Fibroblast of lung (primary cell): ENCODE measurements at regions not wholly inside any gene's neighbourhood (a gene's known extent, or its start where the extent isn't known, plus 50 kb on each side); places are given as distances from the start of the nearest gene placed in this dataset.

Source experiments
- DNase-seq, 2 donors: peaks; one replicate each; pipeline versions ENCODE4 v3.0.0 to v3.0.0-alpha.2; 2010; ENCODE audit warnings: low read depth in 2 of 2
- H2AFZ ChIP-seq: 2 replicates; pipeline ENCODE4 v1.5.1; 2012; ENCODE audit warnings: low read length, control low read depth, inconsistent platforms
- H3K27ac ChIP-seq: 2 replicates; pipeline ENCODE4 v1.5.1; 2011; ENCODE audit warnings: low read length, control low read depth; ENCODE audit not compliant: insufficient read depth
- H3K27me3 ChIP-seq: 2 replicates; pipeline ENCODE4 v1.5.1; 2011; ENCODE audit warnings: mild to moderate bottlenecking, low read length; ENCODE audit not compliant: control insufficient read depth, insufficient read depth
- H3K36me3 ChIP-seq: 2 replicates; pipeline ENCODE4 v1.5.1; 2011; ENCODE audit warnings: low read length; ENCODE audit not compliant: control insufficient read depth, insufficient read depth
- H3K4me1 ChIP-seq: 2 replicates; pipeline ENCODE4 v1.5.1; 2011; ENCODE audit warnings: low read length; ENCODE audit not compliant: control insufficient read depth, insufficient read depth; ENCODE audit errors: extremely low read depth
- H3K4me2 ChIP-seq: 2 replicates; pipeline ENCODE4 v1.5.1; 2011; ENCODE audit warnings: low read length, control low read depth; ENCODE audit not compliant: insufficient read depth; ENCODE audit errors: extremely low read depth
- H3K4me3 ChIP-seq, 4 experiments: fragments of 200-600 bp in 1 of 4; sonication (generic) in 1 of 4; replicated peaks in 1 of 4; 2 replicates each; pipeline ENCODE4 v1.5.1; 2011 to 2016; ENCODE audit warnings: low read length in 4 of 4, low read depth in 3 of 4, mild to moderate bottlenecking in 3 of 4, control low read depth in 2 of 4, inconsistent platforms in 1 of 4, mixed read lengths in 1 of 4; ENCODE audit not compliant: insufficient read depth in 1 of 4; ENCODE audit errors: control extremely low read depth in 1 of 4
- H3K79me2 ChIP-seq: 2 replicates; pipeline ENCODE4 v1.5.1; 2012; ENCODE audit warnings: mild to moderate bottlenecking, low read length, inconsistent platforms; ENCODE audit not compliant: control insufficient read depth, insufficient read depth
- H3K9ac ChIP-seq: 2 replicates; pipeline ENCODE4 v1.5.1; 2011; ENCODE audit warnings: mild to moderate bottlenecking, low read length, control low read depth; ENCODE audit not compliant: insufficient read depth
- H3K9me3 ChIP-seq: 2 replicates; pipeline ENCODE4 v1.5.1; 2012; ENCODE audit warnings: low read depth, low read length; ENCODE audit not compliant: control insufficient read depth, insufficient read depth
- H4K20me1 ChIP-seq: 2 replicates; pipeline ENCODE4 v1.5.1; 2011; ENCODE audit warnings: low read length; ENCODE audit not compliant: control insufficient read depth, insufficient read depth; ENCODE audit errors: extremely low read depth
- CTCF ChIP-seq, 2 donors: IDR thresholded peaks in 1 of 2; conservative IDR thresholded peaks in 1 of 2; 1 replicate in 1 of 2; 2 replicates in 1 of 2; pipeline ENCODE4 v1.5.1; 2011 to 2012; ENCODE audit warnings: low read length in 2 of 2, control low read depth in 1 of 2, inconsistent platforms in 1 of 2, low read depth in 1 of 2, mild to moderate bottlenecking in 1 of 2
- EZH2 ChIP-seq: IDR thresholded peaks from 2 replicates; pipeline ENCODE4 v1.5.1; 2012; ENCODE audit warnings: low read length, control low read depth, mild to moderate bottlenecking; ENCODE audit errors: missing control alignments

- Histone ChIP-seq H3K9ac (no peak overlapping the region), H3K27ac (no peak overlapping the region), H3K4me1 (no peaks in the 10 kb centered on the region), H3K27me3 (no peaks in the 10 kb centered on the region), H3K9me3 (no peaks in the 10 kb centered on the region), H3K36me3 (no peaks in the 10 kb centered on the region), H3K79me2 (no peaks in the 10 kb centered on the region), H3K4me2 (no peak overlapping the region), H2AFZ (no peak overlapping the region), H4K20me1 (no peaks in the 10 kb centered on the region), H3K4me3 (no peak overlapping the region)
- DNase-seq = peak in 1 of 2 donors; percentile 21
- TF ChIP-seq CTCF (conservative IDR thresholded peaks at IDR 0.05 in 1 of 2, IDR thresholded peaks at IDR 0.05 in 1 of 2; ENCODE audit: low read depth in 1 of 2, low read length in 2 of 2) (no peak), EZH2 (no peak)
Measured at GRCh38 chr9:75197561-75197960, 109.2 kb downstream of the OSTF1 start.

GRCh38 chr9:75198436-75198835 lies 110.1 kb downstream of the OSTF1 start:
- no peak overlapping the region for H3K9ac ChIP-seq
- H3K4me1 ChIP-seq = no peaks in the 10 kb centered on the region
- no peaks in the 10 kb centered on the region for H4K20me1 ChIP-seq
- H3K27ac ChIP-seq = no peak overlapping the region
- H3K9me3 ChIP-seq = no peaks in the 10 kb centered on the region
- TF ChIP-seq CTCF (conservative IDR thresholded peaks at IDR 0.05 in 1 of 2, IDR thresholded peaks at IDR 0.05 in 1 of 2; ENCODE audit: low read depth in 1 of 2, low read length in 2 of 2) = no peak
- no peak for TF ChIP-seq EZH2
- H3K36me3 ChIP-seq = no peaks in the 10 kb centered on the region
- no peak for DNase-seq
- H3K4me3 ChIP-seq = no peak overlapping the region
- H3K79me2 ChIP-seq = no peaks in the 10 kb centered on the region
- no peaks in the 10 kb centered on the region for H3K27me3 ChIP-seq
- no peak overlapping the region for H3K4me2 ChIP-seq
- no peak overlapping the region for H2AFZ ChIP-seq

GRCh38 chr9:75200892-75201470 lies 112.7 kb downstream of the OSTF1 start:
- H3K4me3 ChIP-seq = no peak overlapping the region
- H3K9ac ChIP-seq = no peak overlapping the region
- no peak overlapping the region for H3K4me2 ChIP-seq
- H3K36me3 ChIP-seq = no peaks in the 10 kb centered on the region
- no peaks in the 10 kb centered on the region for H3K79me2 ChIP-seq
- no peak overlapping the region for H2AFZ ChIP-seq
- DNase-seq = peak; percentile 30 to 66
- no peaks in the 10 kb centered on the region for H3K27me3 ChIP-seq
- H4K20me1 ChIP-seq = no peaks in the 10 kb centered on the region
- no peak overlapping the region for H3K27ac ChIP-seq
- H3K9me3 ChIP-seq = no peaks in the 10 kb centered on the region
- H3K4me1 ChIP-seq = no peaks in the 10 kb centered on the region
- TF ChIP-seq CTCF (conservative IDR thresholded peaks at IDR 0.05 in 1 of 2, IDR thresholded peaks at IDR 0.05 in 1 of 2; ENCODE audit: low read depth in 1 of 2, low read length in 2 of 2) (peak; percentile 49 to 61), EZH2 (no peak)
